Epithelial cell of esophagus (primary cell): ENCODE measurements at regions not wholly inside any gene's neighbourhood (a gene's known extent, or its start where the extent isn't known, plus 50 kb on each side); places are given as distances from the start of the nearest gene placed in this dataset.
"Not testable (repeated sequence)": the region's sequence is repeated elsewhere in the genome, so short reads cannot be mapped to it uniquely, and the experiment has no call there.

ENCODE experiments used
- DNase-seq: peaks from one replicate; pipeline ENCODE4 v3.0.0; 2010; ENCODE audit warnings: low read depth
- H3K4me3 ChIP-seq: 2 replicates; pipeline ENCODE4 v1.5.1; 2011; ENCODE audit warnings: mild to moderate bottlenecking, low read length, control low read depth
- TF ChIP-seq, protein P1 (sequence below): IDR thresholded peaks from 2 replicates; pipeline ENCODE4 v1.5.1; 2011; ENCODE audit warnings: low read depth, mild to moderate bottlenecking, low read length, control low read depth, inconsistent platforms; ENCODE audit not compliant: insufficient read depth; ENCODE audit errors: missing control alignments

DNA sequence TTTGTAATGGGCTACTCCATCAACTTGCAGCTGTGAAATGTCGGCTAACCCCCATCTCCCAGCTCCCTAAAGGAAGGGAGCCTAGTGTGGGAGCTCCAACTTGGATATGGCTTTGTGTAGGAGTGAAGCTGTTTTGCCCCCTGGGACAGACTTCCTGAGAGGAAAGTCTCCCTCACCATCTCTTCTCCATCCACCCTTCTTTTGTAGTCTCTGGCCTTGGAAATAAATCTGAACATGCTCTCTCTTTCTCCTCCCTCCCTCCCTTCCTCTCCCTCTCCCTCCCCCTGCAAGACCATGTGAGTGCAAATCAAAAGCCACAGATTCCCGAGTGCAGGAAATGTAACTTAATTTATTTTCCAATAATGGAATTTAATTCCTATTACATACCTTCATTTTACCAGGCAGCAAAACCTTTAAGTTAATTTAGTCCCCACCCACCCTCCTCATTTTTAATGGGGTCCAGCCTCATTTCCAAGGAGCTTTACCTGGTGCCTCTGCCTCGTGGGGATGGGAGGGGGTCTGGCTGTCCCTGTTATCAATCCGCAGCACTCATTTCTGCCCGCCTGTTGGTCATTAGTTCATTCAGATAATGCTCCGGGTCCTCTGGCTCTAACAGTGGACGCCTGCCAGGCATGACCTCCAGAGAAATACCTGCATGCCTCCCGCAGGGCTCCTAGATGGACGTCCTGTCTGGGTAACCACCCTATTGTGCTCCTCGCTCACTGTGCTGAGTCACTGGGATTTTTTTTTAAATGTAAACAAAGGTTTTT, 122.9 kb upstream of the TAF11L2 start:
- no peak overlapping the region for H3K4me3 ChIP-seq
- TF ChIP-seq, protein P1, sequence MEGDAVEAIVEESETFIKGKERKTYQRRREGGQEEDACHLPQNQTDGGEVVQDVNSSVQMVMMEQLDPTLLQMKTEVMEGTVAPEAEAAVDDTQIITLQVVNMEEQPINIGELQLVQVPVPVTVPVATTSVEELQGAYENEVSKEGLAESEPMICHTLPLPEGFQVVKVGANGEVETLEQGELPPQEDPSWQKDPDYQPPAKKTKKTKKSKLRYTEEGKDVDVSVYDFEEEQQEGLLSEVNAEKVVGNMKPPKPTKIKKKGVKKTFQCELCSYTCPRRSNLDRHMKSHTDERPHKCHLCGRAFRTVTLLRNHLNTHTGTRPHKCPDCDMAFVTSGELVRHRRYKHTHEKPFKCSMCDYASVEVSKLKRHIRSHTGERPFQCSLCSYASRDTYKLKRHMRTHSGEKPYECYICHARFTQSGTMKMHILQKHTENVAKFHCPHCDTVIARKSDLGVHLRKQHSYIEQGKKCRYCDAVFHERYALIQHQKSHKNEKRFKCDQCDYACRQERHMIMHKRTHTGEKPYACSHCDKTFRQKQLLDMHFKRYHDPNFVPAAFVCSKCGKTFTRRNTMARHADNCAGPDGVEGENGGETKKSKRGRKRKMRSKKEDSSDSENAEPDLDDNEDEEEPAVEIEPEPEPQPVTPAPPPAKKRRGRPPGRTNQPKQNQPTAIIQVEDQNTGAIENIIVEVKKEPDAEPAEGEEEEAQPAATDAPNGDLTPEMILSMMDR = no peak
- peak; percentile 86 for DNase-seq

DNA sequence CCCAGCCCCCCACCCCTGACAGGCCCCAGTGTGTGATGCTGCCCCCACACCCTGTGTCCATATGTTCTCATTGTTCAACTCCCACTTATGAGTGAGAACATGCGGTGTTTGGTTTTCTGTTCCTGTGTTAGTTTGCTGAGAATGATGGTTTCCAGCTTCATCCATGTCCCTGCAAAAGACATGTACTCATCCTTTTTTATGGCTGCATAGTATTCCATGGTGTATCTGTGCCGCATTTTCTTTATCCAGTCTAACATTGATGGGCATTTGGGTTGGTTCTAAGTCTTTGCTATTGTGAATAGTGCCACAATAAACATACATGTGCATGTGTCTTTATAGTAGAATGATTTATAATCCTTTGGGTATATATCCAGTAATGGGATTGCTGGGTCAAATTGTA, 122.1 kb upstream of the TAF11L2 start:
- DNase-seq, H3K4me3 ChIP-seq: not testable (repeated sequence)

DNA sequence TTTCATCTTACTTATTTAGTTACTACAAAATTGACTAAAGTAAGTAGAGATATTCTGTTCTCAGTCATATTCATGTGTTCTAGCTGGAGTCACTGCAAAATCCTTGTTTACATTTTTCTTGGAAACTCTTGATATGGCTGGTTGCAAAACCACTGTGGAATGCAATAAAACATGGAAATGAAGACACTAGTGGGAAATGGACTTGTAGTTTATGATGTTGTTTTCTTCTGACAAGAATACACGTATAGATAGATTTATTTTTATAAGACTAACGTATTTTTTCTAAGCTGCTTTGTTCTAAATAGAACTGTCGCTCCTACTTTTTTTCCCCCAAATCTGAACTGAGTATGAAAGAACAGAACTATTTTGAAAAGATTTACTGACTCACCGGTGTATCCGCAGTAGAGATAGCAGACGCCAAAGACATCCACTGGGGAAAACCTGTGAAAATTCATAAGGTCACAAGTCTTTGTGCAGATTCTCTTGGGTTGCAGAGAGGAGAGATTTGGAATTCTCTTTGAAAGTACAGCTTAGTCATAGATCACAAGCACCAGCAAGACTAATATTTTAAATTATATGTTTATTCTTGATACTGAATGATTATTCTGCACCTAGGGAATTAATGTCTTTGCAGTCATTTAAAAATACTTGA, 119.6 kb upstream of the TAF11L2 start:
- TF ChIP-seq, protein P1 = no peak
- no peak for DNase-seq

DNA sequence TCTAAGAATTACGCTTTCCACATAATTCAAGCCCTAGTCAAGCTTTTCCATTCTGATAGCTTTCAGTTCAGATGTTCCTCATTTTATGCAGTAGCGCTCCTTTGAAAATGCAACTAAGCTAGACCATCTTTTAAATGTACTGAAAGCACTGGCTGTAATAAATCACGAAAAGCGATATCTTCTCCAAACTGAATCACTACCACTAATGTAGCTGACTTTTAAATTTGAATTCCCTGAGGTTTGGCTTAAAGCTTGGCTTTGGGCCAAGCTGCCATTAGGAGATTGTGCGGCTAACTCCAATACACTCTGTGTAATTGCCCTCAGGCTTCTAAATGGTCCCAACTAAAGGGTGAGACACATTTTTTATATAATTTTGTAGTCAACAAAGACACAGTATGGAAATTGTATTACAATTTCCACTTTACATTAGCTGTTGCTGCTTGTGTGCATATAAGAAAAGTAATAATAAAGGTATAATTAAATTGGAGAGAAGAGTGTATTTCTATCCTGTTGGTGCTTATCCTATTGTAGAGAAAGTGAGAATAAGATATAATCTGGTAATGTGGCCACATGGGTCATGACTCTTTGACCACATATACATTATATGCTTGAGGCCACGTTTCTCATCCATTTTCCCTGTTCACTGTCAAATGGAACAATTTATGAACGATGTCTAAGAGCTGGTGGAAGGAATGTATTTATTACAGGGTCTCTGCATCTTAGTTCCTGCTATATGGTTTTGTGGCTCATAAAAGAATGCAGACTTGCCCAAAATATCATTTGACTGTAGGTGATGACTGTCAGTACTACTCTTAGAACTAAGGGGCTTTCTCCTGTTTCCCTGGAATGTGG, 118.7 kb upstream of the TAF11L2 start:
- TF ChIP-seq, protein P1 = no peak
- no peak for DNase-seq
- H3K4me3 ChIP-seq = no peak overlapping the region

More for the DNA sequence above, 119.6 kb upstream of the TAF11L2 start:
- no peak overlapping the region for H3K4me3 ChIP-seq

DNA sequence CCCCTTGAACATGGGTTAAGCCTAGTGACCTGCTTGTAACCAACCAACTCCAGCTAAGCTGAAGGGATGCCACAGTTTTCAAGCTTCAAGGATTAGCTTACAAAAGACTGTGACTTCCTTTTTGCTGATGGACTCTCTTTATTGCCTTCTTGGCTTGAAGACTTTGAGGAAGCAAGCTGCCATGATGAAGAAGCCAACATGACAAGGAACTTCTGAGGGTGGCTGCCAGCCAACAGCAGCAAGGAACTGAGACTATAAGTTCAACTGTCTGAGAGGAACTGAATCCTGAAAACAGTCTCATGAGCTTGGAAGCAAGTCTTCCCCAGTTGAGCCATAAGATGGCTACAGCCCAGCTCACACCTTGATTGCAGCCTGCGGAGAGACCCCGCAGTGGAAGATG, 116.1 kb upstream of the TAF11L2 start:
- no peak overlapping the region for H3K4me3 ChIP-seq
- DNase-seq = no peak
- TF ChIP-seq, protein P1 = no peak

DNA sequence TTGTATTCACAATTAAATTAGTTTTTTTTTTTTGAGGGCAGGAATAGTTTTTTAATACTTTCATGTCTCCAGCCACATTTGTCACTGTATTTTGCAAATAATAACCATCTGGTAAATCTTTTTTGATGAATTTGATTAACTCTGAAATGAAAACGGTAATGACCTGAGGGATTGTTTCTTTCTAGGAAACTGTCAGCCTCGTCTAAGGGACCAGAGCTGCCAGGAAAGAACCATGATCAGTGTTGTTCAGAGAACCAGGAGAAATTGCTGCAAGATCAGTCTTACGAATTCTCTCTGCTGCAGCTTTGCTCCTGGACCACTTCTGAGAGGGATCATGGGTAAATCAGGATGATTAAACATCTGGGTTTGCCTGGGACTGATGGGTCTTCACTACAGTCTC, 114.5 kb upstream of the TAF11L2 start:
- no peak for DNase-seq
- TF ChIP-seq, protein P1 = no peak
- H3K4me3 ChIP-seq = no peak overlapping the region

DNA sequence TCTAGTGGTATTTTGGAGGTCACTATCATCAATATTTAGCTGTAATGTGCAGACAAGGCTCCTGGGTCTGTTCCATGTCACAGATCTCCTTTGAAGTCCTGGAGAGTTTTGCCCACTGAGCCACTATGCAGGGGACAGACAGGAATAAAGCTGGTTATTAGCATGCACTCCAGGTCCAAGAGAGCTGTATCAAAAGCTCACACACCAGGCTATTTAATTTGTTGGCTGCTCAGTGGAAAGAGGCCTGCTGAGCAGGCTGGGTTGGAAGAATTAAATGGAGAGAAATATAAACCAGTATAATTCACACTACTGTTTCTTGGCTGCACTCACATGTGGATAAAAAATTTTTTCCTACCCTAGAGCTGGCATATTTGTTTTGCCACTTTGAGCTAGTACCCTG, 113.8 kb upstream of the TAF11L2 start:
- TF ChIP-seq, protein P1 = no peak
- DNase-seq = no peak
- H3K4me3 ChIP-seq = no peak overlapping the region
